ENCODE measurements at regions not wholly inside any gene's neighbourhood (a gene's known extent, or its start where the extent isn't known, plus 50 kb on each side); places are given as distances from the start of the nearest gene placed in this dataset.

- Histone ChIP-seq H3K36me3 (ENCODE audit: insufficient read depth, low read length) (no peaks in the 10 kb centered on the region), H3K79me2 (ENCODE audit: insufficient read depth, low read length) (no peaks in the 10 kb centered on the region), H3K9ac (ENCODE audit: low read length) (no peak overlapping the region), H3K9me3 (ENCODE audit: insufficient read depth, low read depth, low read length) (no peaks in the 10 kb centered on the region), H3K4me1 (ENCODE audit: insufficient read depth, low read length) (peaks cover 25% of the 10 kb centered on the region), H3K4me2 (ENCODE audit: low read length) (no peak overlapping the region), H3K4me3 (ENCODE audit: insufficient read depth, low read depth, low read length) (no peak overlapping the region), H4K20me1 (ENCODE audit: insufficient read depth, low read length) (no peaks in the 10 kb centered on the region), H3K27ac (ENCODE audit: low read depth, low read length) (no peak overlapping the region), H2AFZ (ENCODE audit: low read depth, low read length) (no peak overlapping the region), H3K27me3 (ENCODE audit: insufficient read depth, low read length) (no peaks in the 10 kb centered on the region)
- no peak for FAIRE-seq
- Mint-ChIP-seq H3K4me1 (ENCODE audit: low read depth, unreplicated experiment) (peaks cover 26% of the 10 kb centered on the region), H3K36me3 (ENCODE audit: low read depth, unreplicated experiment) (no peaks in the 10 kb centered on the region), H3K27me3 (ENCODE audit: low read depth, unreplicated experiment) (peaks cover under 1% of the 10 kb centered on the region), H3K27ac (ENCODE audit: unreplicated experiment) (no peak overlapping the region), H3K4me3 (ENCODE audit: unreplicated experiment) (no peak overlapping the region), H3K9me3 (ENCODE audit: unreplicated experiment) (no peaks in the 10 kb centered on the region)
- no peak for DNase-seq (ENCODE audit: low read depth)
- TF ChIP-seq CTCF (IDR thresholded peaks at IDR 0.05; ENCODE audit: insufficient read depth, low read depth, low read length), result no peak
- TF ChIP-seq EZH2 (IDR thresholded peaks at IDR 0.05; ENCODE audit: insufficient read depth, low read length), result no peak
These were observed 154.4 kb downstream of the OMA1 start for GRCh38 chr1:58392083-58392482.

DNA sequence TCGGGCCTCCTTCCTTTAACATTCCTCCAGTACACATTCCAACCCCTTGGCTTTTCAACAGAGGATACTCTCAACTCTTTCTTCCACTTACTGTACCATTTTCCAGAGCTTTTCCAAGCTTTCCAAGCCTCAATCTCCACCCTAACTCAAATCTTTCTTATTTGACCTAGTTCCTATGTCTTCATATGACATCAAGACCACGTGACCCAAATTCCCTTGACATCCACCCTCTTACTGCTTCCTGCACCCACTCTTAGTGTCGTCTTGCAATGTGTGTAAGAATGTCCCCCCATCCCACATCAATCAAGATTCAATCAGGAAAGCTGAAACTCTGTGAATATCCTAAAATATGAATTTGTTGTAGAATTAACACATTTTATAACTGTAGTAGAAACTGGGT is 155.0 kb downstream of the OMA1 start:
- H3K27me3 ChIP-seq (ENCODE audit: insufficient read depth, low read length), result no peaks in the 10 kb centered on the region
- Mint-ChIP-seq H3K27ac (ENCODE audit: unreplicated experiment) (no peak overlapping the region), H3K36me3 (ENCODE audit: low read depth, unreplicated experiment) (no peaks in the 10 kb centered on the region), H3K4me1 (ENCODE audit: low read depth, unreplicated experiment) (peaks cover 22% of the 10 kb centered on the region), H3K4me3 (ENCODE audit: unreplicated experiment) (no peak overlapping the region), H3K27me3 (ENCODE audit: low read depth, unreplicated experiment) (peaks cover 2% of the 10 kb centered on the region), H3K9me3 (ENCODE audit: unreplicated experiment) (no peaks in the 10 kb centered on the region)
- no peak for FAIRE-seq
- no peak overlapping the region for H3K9ac ChIP-seq (ENCODE audit: low read length)
- no peaks in the 10 kb centered on the region for H3K9me3 ChIP-seq (ENCODE audit: insufficient read depth, low read depth, low read length)
- H3K4me1 ChIP-seq (ENCODE audit: insufficient read depth, low read length), result peaks cover 23% of the 10 kb centered on the region
- no peak for DNase-seq (ENCODE audit: low read depth)
- no peak overlapping the region for H3K27ac ChIP-seq (ENCODE audit: low read depth, low read length)
- no peak for TF ChIP-seq EZH2 (IDR thresholded peaks at IDR 0.05; ENCODE audit: insufficient read depth, low read length)
- TF ChIP-seq CTCF (IDR thresholded peaks at IDR 0.05; ENCODE audit: insufficient read depth, low read depth, low read length), result no peak
- H3K4me2 ChIP-seq (ENCODE audit: low read length), result no peak overlapping the region
- no peaks in the 10 kb centered on the region for H3K36me3 ChIP-seq (ENCODE audit: insufficient read depth, low read length)
- H2AFZ ChIP-seq (ENCODE audit: low read depth, low read length), result no peak overlapping the region
- H3K79me2 ChIP-seq (ENCODE audit: insufficient read depth, low read length), result no peaks in the 10 kb centered on the region
- H4K20me1 ChIP-seq (ENCODE audit: insufficient read depth, low read length), result no peaks in the 10 kb centered on the region
- H3K4me3 ChIP-seq (ENCODE audit: insufficient read depth, low read depth, low read length), result no peak overlapping the region

- Mint-ChIP-seq H3K4me1 (ENCODE audit: low read depth, unreplicated experiment) (peaks cover 18% of the 10 kb centered on the region), H3K36me3 (ENCODE audit: low read depth, unreplicated experiment) (no peaks in the 10 kb centered on the region), H3K9me3 (ENCODE audit: unreplicated experiment) (no peaks in the 10 kb centered on the region), H3K27me3 (ENCODE audit: low read depth, unreplicated experiment) (peaks cover 2% of the 10 kb centered on the region), H3K27ac (ENCODE audit: unreplicated experiment) (no peak overlapping the region), H3K4me3 (ENCODE audit: unreplicated experiment) (no peak overlapping the region)
- Histone ChIP-seq H2AFZ (ENCODE audit: low read depth, low read length) (no peak overlapping the region), H3K9ac (ENCODE audit: low read length) (no peak overlapping the region), H3K4me1 (ENCODE audit: insufficient read depth, low read length) (peaks cover 18% of the 10 kb centered on the region), H3K9me3 (ENCODE audit: insufficient read depth, low read depth, low read length) (no peaks in the 10 kb centered on the region), H3K36me3 (ENCODE audit: insufficient read depth, low read length) (no peaks in the 10 kb centered on the region), H3K4me3 (ENCODE audit: insufficient read depth, low read depth, low read length) (no peak overlapping the region), H3K4me2 (ENCODE audit: low read length) (no peak overlapping the region), H4K20me1 (ENCODE audit: insufficient read depth, low read length) (no peaks in the 10 kb centered on the region), H3K79me2 (ENCODE audit: insufficient read depth, low read length) (no peaks in the 10 kb centered on the region), H3K27ac (ENCODE audit: low read depth, low read length) (no peak overlapping the region), H3K27me3 (ENCODE audit: insufficient read depth, low read length) (no peaks in the 10 kb centered on the region)
- DNase-seq (ENCODE audit: low read depth) (no peak), FAIRE-seq (no peak)
- TF ChIP-seq CTCF (IDR thresholded peaks at IDR 0.05; ENCODE audit: insufficient read depth, low read depth, low read length) (no peak), EZH2 (IDR thresholded peaks at IDR 0.05; ENCODE audit: insufficient read depth, low read length) (no peak)
These were observed 155.5 kb downstream of the OMA1 start for GRCh38 chr1:58391056-58391455.

All from astrocyte (in vitro differentiated cells and primary cell).